ENCODE measurements at regions not wholly inside any gene's neighbourhood (a gene's known extent, or its start where the extent isn't known, plus 50 kb on each side); places are given as distances from the start of the nearest gene placed in this dataset.

GRCh38 chr4:101421386-101421785, 74.1 kb upstream of the PPP3CA start:
- intact Hi-C loops (cut with DNase I) = no loop called here
- Histone ChIP-seq H3K27ac (no peak overlapping the region), H3K4me3 (no peak overlapping the region), H3K36me3 (no peaks in the 10 kb centered on the region), H3K9me3 (peaks cover 0 to 4% of the 10 kb centered on the region in 2 donors), H3K4me1 (no peaks in the 10 kb centered on the region), H3K27me3 (no peaks in the 10 kb centered on the region)
- no peak for DNase-seq (ENCODE audit: low spot score in 2 of 2)
- TF ChIP-seq, protein P1, sequence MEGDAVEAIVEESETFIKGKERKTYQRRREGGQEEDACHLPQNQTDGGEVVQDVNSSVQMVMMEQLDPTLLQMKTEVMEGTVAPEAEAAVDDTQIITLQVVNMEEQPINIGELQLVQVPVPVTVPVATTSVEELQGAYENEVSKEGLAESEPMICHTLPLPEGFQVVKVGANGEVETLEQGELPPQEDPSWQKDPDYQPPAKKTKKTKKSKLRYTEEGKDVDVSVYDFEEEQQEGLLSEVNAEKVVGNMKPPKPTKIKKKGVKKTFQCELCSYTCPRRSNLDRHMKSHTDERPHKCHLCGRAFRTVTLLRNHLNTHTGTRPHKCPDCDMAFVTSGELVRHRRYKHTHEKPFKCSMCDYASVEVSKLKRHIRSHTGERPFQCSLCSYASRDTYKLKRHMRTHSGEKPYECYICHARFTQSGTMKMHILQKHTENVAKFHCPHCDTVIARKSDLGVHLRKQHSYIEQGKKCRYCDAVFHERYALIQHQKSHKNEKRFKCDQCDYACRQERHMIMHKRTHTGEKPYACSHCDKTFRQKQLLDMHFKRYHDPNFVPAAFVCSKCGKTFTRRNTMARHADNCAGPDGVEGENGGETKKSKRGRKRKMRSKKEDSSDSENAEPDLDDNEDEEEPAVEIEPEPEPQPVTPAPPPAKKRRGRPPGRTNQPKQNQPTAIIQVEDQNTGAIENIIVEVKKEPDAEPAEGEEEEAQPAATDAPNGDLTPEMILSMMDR (IDR thresholded peaks at IDR 0.05) = no peak

DNA sequence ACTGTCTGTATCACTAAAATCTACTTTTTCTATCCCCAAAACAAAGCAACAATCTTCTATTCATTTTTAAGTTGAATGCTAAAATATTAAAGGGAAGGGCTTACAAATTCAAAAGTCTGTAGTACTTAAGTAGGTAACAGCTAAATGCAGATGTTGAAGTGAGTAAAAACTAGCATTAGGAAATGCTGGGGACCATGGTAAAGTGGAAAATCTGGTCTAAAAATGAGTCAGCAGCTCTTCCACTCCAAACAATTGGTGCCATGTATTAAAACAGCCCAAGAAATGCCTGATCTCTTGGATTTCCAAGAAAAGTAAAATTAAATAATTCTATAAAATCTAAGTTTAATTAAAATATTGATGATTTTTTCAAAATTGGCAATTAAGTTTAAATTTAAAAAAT, 73.3 kb upstream of the PPP3CA start:
- no peak overlapping the region for H3K27ac ChIP-seq
- intact Hi-C loops (cut with DNase I) = no loop called here

DNA sequence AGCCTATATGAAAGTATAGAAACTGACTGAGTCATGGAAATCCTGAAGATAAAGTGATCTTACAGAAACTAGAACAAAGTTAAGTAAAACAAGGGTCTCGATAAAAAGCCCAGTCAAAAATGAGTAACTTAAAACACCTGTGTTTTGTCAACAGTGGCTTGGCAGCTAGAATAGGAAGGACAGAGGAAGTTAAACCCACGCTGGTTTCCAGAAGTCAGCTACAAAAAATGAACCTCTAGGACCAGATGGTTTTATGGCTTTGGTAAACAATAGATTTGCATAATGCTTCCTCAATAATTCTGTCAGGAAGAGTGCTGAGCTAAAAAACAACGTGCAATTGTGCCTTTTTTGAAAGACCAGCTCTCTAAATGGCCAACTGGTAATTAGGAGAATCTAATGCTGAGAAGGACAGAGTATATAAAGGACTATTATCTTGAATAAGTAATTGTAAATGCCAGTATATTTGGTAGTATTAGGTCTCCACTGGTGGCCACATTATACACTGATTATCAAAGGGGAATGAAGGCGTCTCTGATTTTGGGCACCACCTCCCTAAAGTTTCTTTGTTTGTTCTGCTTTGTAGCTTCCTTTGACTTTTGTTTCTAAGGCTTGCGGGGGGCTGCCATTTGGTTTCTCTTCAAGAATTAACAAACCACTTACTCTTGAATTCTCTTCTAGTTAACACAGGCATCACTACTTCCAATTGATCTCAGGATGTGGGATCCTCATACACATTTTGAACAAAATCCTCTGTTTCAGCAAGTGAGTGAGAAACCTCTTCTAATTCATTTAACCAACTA, 72.2 kb upstream of the PPP3CA start:
- peaks cover 0 to 4% of the 10 kb centered on the region in 2 donors for H3K9me3 ChIP-seq
- no peaks in the 10 kb centered on the region for H3K27me3 ChIP-seq
- H3K4me3 ChIP-seq = no peak overlapping the region
- H3K36me3 ChIP-seq = no peaks in the 10 kb centered on the region
- TF ChIP-seq, protein P1 (IDR thresholded peaks at IDR 0.05) = no peak
- H3K27ac ChIP-seq = no peak overlapping the region
- no peaks in the 10 kb centered on the region for H3K4me1 ChIP-seq
- intact Hi-C loops (cut with DNase I) = no loop called here
- no peak for DNase-seq (ENCODE audit: low spot score in 2 of 2)

More for the DNA sequence above, 73.3 kb upstream of the PPP3CA start:
- TF ChIP-seq, protein P1 (IDR thresholded peaks at IDR 0.05) = no peak
- DNase-seq (ENCODE audit: low spot score in 2 of 2) = no peak
- H3K36me3 ChIP-seq = no peaks in the 10 kb centered on the region
- no peak overlapping the region for H3K4me3 ChIP-seq
- no peaks in the 10 kb centered on the region for H3K27me3 ChIP-seq
- peaks cover 0 to 4% of the 10 kb centered on the region in 2 donors for H3K9me3 ChIP-seq
- H3K4me1 ChIP-seq = no peaks in the 10 kb centered on the region

GRCh38 chr4:101418466-101418865, 71.1 kb upstream of the PPP3CA start:
- TF ChIP-seq, protein P1 (IDR thresholded peaks at IDR 0.05) = no peak
- DNase-seq (ENCODE audit: low spot score in 2 of 2) = no peak
- Histone ChIP-seq H3K27ac (no peak overlapping the region), H3K4me3 (no peak overlapping the region), H3K4me1 (no peaks in the 10 kb centered on the region), H3K9me3 (no peaks in the 10 kb centered on the region), H3K36me3 (no peaks in the 10 kb centered on the region), H3K27me3 (no peaks in the 10 kb centered on the region)
- intact Hi-C loops (cut with DNase I) = no loop called here

GRCh38 chr4:101418055-101418454, 70.7 kb upstream of the PPP3CA start:
- no peaks in the 10 kb centered on the region for H3K36me3 ChIP-seq
- TF ChIP-seq, protein P1 (IDR thresholded peaks at IDR 0.05) = no peak
- H3K4me1 ChIP-seq = no peaks in the 10 kb centered on the region
- intact Hi-C loops (cut with DNase I) = no loop called here
- H3K27me3 ChIP-seq = no peaks in the 10 kb centered on the region
- H3K27ac ChIP-seq = no peak overlapping the region
- no peak for DNase-seq (ENCODE audit: low spot score in 2 of 2)
- H3K4me3 ChIP-seq = no peak overlapping the region
- no peaks in the 10 kb centered on the region for H3K9me3 ChIP-seq

Measured in ascending aorta (tissue), 2 donors.